GM19043 (cell line): ENCODE measurements at regions not wholly inside any gene's neighbourhood (a gene's known extent, or its start where the extent isn't known, plus 50 kb on each side); places are given as distances from the start of the nearest gene placed in this dataset.
A peak's percentile ranks its signal among the peaks of the same experiment; 100 is the strongest.

Experiments used
- ATAC-seq: cut with Tn5 transposase; IDR thresholded peaks from one replicate; pipeline ENCODE4 v1.9.1; 2021; ENCODE audit warnings: low read depth; ENCODE audit not compliant: unreplicated experiment

GRCh38 chr12:118682656-118683055, 298.7 kb upstream of the SRRM4 start:
- ATAC-seq = no peak

GRCh38 chr12:118685983-118686607, 295.2 kb upstream of the SRRM4 start:
- ATAC-seq = no peak

- ATAC-seq = no peak
Observed at GRCh38 chr12:118689793-118690192, 291.5 kb upstream of the SRRM4 start.

GRCh38 chr12:118690506-118690905, 290.8 kb upstream of the SRRM4 start:
- ATAC-seq = no peak

GRCh38 chr12:118694128-118694775, 287.1 kb upstream of the SRRM4 start:
- ATAC-seq = no peak

- ATAC-seq = no peak
Observed at GRCh38 chr12:118704527-118705241, 276.7 kb upstream of the SRRM4 start.

- no peak for ATAC-seq
Observed at GRCh38 chr12:118706437-118706836, 274.9 kb upstream of the SRRM4 start.

GRCh38 chr12:118709946-118710345, 271.4 kb upstream of the SRRM4 start:
- no peak for ATAC-seq

GRCh38 chr12:118711185-118711584, 270.2 kb upstream of the SRRM4 start:
- no peak for ATAC-seq

GRCh38 chr12:118714051-118714460, 267.3 kb upstream of the SRRM4 start:
- peak; percentile 64 for ATAC-seq

GRCh38 chr12:118714500-118714899, 266.8 kb upstream of the SRRM4 start:
- no peak for ATAC-seq

- no peak for ATAC-seq
Observed at GRCh38 chr12:118715647-118716046, 265.7 kb upstream of the SRRM4 start.

GRCh38 chr12:118727196-118727978, 254.0 kb upstream of the SRRM4 start:
- no peak for ATAC-seq

GRCh38 chr12:118727979-118728366, 253.4 kb upstream of the SRRM4 start:
- ATAC-seq = no peak

GRCh38 chr12:118734266-118734665, 247.1 kb upstream of the SRRM4 start:
- no peak for ATAC-seq

- ATAC-seq = no peak
Observed at GRCh38 chr12:118737985-118738540, 243.3 kb upstream of the SRRM4 start.

GRCh38 chr12:118741194-118741593, 240.1 kb upstream of the SRRM4 start:
- ATAC-seq = no peak

GRCh38 chr12:118742431-118742830, 238.9 kb upstream of the SRRM4 start:
- no peak for ATAC-seq

GRCh38 chr12:118743896-118744700, 237.2 kb upstream of the SRRM4 start:
- no peak for ATAC-seq

- ATAC-seq = no peak
Observed at GRCh38 chr12:118746176-118746575, 235.2 kb upstream of the SRRM4 start.
